OCI-LY3 (cell line): ENCODE measurements at regions not wholly inside any gene's neighbourhood (a gene's known extent, or its start where the extent isn't known, plus 50 kb on each side); places are given as distances from the start of the nearest gene placed in this dataset.

Experiments
- CTCF ChIP-seq: fragments of 200-600, 300-600 bp; sonication (generic); IDR thresholded peaks from 2 replicates; pipeline ENCODE4 v1.5.1; 2014; ENCODE audit warnings: antibody characterized with exemption, low read length, low read depth
- EZH2phosphoT487 ChIP-seq: fragments of 200-600 bp; shearing (Covaris generic); IDR thresholded peaks from 2 replicates; pipeline ENCODE4 v1.6.1; 2018; ENCODE audit warnings: antibody characterized with exemption, mixed run types, low read depth

GRCh38 chr1:185603158-185603557 is 131.0 kb upstream of the HMCN1 start:
- TF ChIP-seq CTCF (no peak), EZH2phosphoT487 (no peak)
